CD1c-positive myeloid dendritic cell (primary cell): ENCODE measurements at regions not wholly inside any gene's neighbourhood (a gene's known extent, or its start where the extent isn't known, plus 50 kb on each side); places are given as distances from the start of the nearest gene placed in this dataset.
"Not testable (repeated sequence)": the region's sequence is repeated elsewhere in the genome, so short reads cannot be mapped to it uniquely, and the experiment has no call there.

Experiments
- DNase-seq: peaks from one replicate; pipeline ENCODE4 v3.0.0-alpha.2; 2016; ENCODE audit errors: extremely low spot score

DNA sequence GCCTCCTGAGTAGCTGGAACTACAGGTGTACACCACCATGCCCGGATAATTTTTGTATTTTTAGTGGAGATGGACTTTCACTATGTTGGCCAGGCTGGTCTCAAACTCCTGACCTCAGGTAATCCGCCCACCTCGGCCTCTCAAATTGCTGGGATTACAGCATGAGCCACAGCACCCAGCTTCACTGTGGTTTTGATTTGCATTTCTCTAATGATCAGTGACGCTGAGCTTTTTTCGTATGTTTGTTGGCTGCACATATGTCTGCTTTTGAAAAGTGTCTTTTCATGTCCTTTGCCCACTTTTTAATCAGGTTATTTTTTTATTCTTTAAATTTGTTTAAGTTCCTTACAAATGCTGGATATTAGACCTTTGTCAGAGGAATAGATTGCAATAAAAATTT lies 696.0 kb downstream of the ZBBX start:
- not testable (repeated sequence) for DNase-seq

DNA sequence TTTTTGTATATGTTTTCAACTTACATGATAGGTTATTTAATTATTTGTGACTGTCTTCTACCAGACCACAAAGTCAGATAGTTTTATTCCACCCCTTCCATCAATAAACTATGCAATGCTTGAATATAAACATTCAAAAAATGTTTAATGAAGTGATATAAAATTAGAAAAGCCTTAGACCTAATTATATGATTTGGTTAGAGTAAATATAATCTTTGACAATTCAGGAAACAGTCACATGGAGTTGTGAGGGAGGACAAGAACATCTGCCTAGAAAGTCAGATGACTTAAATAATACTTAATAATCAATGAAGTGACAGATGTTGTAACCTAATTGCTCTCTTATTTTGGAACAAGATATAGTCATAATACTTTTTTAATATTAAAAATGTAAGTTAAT lies 710.3 kb downstream of the ZBBX start:
- no peak for DNase-seq

DNA sequence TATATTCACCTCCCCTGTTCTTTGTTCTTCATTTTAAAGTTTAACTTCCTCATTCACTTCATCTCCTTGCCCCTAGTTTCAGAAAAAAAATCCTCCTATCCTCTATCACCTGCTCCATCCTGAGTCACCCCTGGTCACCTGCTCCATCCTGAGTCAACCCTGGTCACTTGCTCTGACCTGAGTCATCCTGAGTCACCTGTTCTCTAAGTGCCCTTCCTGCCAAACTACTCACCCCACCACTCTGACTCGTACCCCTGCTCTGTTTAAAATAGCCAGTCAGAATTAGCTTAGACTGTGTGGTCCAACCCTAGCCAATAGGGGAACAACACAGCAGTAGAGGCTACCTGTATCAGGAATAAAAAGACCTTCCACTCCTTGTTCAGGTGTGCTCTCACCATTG lies 716.9 kb downstream of the ZBBX start:
- DNase-seq = no peak

DNA sequence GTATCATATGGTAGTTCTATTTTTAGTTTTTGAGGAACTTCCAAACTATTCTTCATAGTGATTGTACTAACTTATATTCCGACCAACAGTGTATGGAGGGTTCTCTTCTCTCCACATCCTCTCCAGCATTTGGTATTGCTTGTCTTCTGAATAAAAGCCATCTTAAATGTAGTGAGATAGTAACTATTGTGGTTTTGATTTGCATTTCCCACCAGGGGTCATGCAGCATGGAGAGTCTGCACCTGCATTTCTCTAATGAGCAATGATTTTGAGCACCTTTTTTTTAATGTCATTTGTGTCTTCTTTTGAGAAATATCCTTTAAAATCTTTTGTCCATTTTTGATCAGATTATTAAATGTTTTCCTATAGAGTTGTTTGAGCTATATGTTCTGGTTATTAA lies 718.5 kb downstream of the ZBBX start:
- no peak for DNase-seq

DNA sequence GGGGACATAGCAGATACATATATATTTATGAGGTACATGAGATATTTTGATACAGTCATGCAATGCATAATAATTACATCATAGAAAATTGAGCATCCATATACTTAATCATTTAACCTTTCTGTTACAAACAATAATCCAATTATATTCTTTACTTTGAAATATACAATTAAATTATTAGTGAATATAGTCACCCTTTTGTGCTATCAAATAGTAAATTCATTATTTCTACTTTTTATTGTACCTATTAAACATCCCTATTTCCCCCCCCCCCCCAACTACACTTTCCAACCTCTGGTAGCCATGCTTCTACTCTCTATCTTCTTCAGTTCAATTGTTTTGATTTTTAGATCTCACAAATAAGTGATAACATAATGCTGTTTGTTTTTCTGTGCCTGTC lies 719.1 kb downstream of the ZBBX start:
- DNase-seq = no peak

DNA sequence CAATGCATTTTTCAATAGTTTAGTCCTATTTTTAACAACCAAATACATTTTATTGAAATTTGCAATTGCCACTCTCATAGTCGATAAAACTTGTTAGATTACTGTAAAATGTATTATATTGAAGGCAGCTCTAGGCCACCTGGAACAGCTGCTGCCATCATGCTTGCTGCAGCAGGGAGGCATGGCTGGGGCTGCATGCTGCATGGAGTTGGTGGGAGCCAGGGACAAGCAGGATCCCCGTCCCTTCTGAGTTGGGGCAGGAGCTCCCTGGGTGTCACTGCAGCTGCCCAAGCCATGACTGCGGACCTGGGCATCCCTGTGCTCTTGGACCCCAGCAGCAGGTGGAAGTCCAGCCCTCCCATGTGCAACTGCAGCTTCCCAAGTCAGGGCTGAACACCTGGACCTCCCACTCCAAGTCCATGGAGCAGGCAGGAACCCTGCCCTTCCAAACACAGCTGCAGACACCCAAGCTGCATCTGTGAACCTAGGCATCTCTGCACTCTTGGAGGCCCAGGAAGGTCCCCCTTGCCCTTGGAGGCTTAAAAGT lies 742.0 kb downstream of the ZBBX start:
- DNase-seq = no peak

DNA sequence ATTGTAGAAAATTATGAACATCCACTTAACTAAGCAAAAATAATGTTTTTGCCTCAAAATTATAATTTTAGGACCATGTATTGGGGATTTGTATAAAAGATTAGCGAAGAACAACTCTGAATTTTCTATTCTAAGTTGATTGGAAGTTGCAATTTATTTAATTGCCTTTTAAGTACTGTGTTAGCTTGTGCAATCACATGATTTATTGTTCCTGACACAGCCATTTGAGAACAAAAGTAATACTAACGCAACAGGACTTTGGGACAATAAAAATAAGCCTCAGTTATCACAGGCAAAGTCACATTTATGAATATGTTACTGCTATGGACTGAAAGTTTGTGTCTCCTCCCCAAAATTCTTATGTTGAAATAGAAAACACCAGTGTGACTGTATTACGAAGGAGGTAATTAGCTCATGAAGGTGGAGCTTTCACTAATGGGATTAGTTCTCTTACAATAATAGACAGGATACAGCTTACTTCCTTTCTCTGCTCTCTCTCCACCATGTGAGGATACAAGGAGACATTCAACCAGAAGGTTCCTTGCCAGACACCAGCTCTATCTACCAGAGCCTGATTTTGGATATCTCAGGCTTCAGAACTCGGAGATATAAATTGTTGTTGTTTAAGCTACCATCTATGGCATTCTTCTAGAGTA lies 745.9 kb downstream of the ZBBX start:
- DNase-seq = no peak

DNA sequence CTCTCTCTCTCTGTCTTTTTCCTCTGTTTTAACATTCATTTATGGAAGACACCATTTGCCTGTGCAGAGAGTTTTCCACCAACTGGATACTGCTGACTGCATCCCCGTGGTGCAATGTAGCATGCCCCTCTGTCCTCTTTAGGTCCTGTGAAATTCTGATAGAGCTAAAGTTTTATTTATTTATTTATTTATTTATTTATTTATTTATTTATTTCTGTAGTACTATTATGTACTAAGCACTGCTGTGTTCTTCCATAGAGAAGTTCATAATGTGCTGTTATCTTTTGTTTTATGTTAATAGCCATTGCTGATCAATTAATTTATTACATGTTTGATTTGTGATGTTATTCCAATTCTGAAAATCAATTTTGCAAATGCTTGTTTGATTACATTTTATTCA lies 749.9 kb downstream of the ZBBX start:
- no peak for DNase-seq

DNA sequence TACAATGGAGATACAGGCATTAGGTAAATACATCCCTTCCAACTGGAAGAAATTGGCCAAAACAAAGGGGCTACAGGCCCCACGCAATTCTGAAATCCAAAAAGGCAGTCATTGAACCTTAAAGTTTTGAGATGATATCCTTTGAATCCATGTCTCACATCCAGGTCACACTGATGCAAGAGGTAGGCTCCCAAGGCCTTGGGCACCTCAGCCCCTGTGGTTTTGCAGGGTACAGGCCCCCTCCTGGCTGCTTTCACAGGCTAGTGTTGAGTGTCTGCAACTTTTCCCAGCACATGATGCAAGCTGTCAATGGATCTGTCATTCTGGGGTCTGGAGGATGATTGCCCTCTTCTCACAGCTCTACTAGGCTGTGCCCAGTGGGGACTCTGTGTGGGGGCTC lies 766.7 kb downstream of the ZBBX start:
- DNase-seq = no peak

DNA sequence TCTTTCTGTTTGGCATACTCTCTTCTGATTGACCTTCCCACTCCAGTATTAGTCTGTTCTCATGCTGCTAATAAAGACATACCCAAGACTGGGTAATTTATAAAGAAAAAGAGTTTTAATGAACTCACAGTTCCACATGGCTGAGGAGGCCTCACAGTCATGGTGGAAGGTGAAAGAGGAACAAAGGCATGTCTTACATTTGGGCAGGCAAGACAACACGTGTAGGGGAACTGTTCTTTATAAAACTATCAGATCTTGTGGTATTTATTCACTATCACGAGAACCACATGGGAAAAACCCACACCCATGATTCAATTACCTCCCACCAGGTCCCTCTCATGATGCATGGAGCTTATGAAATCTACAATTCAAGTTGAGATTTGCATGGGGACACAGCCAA lies 767.3 kb downstream of the ZBBX start:
- not testable (repeated sequence) for DNase-seq

DNA sequence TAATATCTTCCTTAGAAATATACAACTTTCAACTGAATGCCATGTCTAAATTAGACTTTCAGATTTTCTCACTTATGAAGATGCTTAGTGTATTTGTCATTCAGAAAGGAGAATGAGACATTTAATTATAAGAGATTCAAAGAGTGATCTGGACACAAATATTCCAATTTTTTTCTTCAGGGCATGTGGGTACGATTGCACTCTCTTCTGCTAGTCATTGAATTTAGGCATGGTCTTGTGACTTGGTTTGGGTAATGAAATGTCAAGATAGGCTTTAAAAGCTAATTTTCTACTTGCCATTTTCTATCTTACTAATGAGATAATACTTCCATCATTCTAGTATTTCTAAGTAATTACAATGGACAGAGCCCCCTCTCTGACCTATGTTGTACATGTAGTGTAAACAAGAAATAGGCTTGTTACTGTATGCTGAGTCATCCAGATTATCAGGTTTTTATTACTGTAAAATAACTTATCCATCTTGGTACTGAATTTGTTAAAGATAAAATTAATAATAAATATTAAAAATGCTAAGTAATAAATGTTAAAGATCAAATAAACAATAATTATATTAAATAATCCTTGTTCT lies 770.8 kb upstream of the BCHE start:
- no peak for DNase-seq

DNA sequence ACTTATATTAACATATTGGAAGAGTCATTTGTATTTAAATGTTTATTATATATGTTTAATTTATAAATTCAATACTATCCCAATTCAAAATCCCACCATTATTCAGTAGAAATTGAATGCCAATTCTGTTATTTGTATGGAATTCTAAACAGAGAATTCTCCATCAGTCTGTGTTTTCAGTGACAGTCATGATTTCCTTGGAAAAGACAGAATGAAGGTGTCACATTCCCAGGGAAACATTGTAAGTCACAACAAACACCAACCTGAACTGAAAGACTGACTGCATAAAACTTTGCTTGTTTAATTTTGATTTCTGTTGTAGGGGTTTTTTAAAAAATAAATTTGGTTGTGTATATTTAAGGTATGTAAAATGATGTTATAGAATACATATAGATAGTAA lies 769.8 kb upstream of the BCHE start:
- DNase-seq = no peak

DNA sequence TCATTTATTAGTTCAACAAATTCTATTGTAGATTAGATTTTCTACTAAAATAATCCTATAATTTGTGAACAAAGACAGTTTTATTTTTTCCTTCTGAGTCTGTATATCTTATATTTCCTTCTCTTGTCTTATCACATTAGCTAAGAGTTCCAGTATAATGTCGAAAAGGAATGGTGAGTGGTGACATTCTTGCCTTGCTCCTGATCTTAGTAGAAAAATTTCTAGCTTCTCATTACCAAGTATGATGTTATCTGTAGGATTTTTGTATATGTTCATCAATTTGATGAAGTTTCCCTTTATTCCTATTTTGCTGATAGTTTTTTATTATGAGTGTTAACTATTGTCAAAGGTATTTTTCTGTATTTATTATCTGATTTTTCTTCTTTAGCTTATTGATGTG lies 756.6 kb upstream of the BCHE start:
- no peak for DNase-seq

DNA sequence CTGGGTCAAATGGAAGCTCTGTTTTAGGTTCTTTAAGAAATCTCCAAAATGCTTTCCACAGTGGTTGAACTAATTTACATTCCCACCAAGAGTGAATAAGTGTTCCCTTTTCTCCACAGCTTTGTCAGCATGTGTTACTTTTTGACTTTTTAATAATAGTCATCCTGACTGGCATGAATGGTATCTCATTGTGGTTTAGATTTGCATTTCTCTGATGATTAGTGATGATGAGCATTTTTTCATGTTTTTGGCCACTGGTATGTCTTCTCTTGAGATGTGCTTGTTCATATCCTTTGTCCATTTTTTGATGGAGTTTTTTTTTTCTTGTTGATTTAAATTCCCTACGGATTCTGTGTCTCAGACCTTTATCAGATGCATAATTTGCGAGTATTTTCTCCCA lies 745.0 kb upstream of the BCHE start:
- no peak for DNase-seq

DNA sequence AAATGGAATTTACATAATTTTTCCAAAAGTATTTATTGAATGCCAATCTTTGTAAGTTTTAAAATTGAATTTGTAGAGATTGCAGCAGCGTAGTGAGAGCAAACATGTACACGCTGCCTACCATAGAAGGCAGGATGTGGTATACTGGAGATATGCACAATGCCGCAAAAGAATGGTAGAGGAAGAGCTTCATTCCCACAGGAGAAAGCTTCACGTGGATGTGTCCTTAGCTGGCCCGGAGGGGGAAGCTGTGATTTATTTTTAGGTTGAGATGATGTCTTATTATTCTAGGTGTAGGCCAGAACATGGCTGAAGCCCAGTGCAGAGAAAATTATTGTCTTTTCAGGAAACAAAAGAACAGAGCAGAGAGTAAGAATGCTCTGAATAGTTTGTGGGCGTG lies 743.3 kb upstream of the BCHE start:
- DNase-seq = no peak

DNA sequence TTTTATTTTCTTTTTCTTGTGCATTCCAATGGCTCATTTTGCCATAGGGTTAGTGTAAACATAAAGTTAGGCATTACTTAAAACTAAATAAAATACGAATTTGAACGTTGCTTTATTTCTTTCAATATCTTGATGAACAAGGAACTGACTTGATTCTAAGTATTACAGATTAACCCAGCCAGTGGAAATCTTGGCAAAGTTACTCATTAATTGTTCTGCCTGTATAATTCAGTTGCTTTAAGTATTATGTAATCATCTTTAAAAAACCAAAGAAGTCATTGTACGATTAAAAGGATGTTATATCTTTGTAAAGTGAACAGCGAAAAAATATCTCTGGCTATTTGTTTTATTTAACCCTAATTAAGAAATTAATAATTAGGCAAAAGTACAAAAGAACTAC lies 737.9 kb upstream of the BCHE start:
- DNase-seq = no peak

DNA sequence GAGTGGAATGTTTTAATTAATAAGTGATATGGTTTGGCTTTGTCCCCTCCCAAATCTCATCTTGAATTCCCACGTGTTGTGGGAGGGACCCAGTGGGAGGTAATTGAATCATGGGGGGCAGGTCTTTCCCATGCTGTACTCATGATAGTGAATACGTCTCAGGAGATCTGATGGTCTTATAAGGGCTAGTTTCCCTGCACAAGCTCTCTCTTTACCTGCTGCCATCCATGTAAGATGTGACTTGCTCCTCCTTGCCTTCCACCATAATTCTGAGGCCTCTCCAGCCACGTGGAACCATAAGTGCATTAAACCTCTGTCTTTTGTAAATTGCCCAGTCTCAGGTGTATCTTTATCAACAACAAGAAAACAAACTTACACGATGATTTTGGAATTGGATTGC lies 734.5 kb upstream of the BCHE start:
- DNase-seq = not testable (repeated sequence)

DNA sequence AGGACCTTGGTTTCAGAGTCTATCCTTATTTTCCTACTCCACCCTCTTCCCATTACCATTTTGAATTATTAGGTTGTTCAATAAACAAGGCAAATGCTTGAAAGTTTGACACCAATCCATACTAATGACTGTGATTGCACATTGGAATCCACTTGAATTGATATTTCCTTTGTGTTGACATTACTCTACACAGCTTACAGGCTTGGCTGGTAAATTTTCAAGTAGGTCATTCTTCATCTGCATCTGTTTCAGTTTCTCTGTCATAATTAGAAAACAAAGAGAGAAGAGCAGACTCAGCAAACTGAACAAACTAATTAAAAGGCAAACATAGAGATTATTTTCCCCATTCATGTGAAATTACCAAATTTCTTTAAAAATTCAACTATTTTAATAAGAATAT lies 732.9 kb upstream of the BCHE start:
- no peak for DNase-seq

DNA sequence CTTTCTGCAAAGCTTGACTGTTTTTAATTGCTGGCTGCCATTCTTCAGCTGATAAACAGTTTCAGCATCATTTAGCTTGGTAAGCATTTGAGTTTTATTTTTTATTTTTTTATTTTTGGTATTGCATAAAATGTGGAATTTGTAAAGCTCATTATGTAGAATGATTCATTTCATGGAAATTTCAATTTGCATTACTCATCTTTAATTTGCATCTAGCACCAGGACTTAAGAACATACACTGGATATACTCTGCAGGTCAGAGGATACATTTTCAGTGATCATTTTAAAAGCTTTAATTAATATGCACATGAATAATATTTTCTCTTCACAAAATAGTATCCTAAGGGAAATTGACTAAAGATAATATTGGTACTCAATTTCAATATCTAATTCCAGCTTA lies 732.4 kb upstream of the BCHE start:
- DNase-seq = no peak

DNA sequence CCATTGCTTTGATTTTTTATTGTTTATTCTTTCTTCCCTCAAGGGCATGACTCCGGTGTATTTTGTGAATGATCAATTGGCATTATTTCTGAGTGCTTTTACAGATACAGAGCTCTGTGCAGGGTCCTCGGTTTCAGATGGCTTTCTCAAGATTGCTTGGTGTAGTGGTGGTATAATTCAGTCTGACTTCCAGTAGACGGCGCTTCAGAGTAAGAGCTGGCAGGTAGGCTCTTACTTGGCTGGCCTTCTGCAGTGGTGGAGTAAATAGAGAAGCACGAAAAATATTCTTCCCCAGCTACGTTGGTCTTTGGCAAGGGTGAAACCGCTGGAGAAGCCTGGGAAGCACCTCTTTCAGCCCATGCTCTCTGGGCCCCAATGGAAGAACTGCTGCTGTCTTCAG lies 723.0 kb upstream of the BCHE start:
- DNase-seq = no peak

DNA sequence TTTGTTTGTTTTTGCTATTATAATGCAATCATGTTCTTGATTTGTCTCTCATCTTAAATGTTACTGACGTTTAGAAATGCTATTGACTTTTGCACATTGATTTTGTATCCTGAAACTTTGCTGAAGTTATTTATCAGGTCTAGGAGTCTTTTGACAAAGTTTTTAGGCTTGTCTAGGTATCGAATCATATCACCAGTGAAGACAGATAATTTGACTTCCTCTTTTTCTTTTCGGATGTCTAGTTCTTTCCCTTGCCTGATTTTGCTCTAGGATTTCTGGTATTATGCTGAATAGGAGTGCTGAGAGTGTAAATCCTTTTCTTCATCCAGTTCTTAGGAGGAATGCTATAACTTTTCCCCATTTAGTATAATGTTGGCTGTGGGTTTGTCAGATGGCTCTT lies 719.7 kb upstream of the BCHE start:
- DNase-seq = no peak

DNA sequence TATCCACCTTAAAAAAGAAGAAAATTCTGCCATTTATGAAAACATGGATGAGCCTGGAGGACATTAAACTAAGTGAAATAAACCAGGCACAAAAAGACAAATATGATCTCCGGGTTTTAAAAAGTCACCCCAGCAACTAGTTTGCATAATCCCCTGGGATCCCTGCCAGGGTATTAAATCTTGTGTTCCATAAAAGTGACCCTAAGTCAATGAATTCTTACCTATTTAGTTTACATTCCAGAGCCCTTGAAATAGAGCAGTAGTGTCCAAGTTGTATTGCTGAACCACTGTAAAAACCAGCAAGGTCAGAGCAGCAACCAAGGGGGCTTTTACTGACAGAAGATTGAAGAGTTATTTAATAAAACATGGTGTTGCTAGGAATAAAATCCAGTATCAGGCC lies 716.8 kb upstream of the BCHE start:
- no peak for DNase-seq

DNA sequence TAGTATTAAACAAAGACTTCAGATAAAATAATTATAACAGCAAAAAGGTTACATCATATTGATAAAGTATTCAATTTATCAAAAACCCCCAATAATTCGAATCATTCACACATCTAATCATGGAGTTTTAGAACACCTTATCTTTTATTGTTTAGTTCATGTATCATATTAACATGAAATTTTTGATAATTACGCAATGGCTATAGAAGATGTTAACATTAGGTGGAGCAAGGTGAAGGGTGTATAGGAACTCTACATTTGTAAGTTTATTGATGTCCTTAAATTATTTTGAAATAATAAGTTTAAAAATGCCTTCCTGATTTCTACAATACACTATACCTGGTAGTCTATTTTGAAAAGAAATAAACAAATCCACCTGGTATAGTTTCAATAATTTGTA lies 696.5 kb upstream of the BCHE start:
- no peak for DNase-seq

DNA sequence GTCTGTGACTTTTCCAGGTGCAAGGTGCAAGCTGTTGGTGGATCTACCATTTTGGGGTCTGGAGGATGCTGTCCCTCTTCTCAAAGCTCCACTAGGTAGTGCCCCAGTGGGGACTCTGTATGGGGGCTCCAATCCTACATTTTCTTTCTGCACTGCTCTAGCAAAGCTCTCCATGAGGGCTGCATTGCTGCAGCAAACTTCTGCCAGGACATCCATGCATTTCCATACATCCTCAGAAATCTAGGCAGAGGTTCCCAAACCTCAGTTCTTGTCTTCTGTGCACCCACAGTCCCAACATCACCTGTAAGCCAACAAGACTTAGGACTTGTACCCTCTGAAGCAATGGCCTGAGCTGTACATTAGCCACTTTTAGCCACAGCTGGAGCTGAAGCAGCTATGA lies 694.5 kb upstream of the BCHE start:
- DNase-seq = no peak
